Right forelimb (tissue), 1 donor: ENCODE measurements at regions not wholly inside any gene's neighbourhood (a gene's known extent, or its start where the extent isn't known, plus 50 kb on each side); places are given as distances from the start of the nearest gene placed in this dataset.

ENCODE experiments used
- DNase-seq: peaks from one replicate; pipeline ENCODE4 v3.0.0-alpha.2; 2018

DNA sequence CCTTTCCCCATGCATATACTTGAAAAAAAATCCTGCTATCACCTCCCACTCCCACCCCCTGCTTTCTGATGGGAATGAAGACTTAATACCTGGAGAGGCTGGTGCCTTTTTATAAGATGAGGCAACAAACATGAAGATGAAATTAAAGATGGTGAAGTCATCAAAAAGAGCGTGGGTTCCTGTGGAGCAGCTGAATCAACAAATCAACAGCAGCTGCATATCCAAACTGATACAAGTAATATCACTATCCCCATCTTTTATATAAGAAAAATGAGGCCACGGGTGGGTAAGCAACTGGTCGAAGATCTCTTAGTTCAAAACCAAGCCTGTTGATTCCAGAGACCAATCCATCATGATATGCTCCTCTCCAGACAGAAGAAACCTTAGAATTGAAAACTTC is 268.5 kb downstream of the ENC1 start:
- DNase-seq, result no peak

- no peak for DNase-seq
These were observed 268.9 kb downstream of the ENC1 start for GRCh38 chr5:74371621-74372020.

GRCh38 chr5:74370168-74370567 is 270.4 kb downstream of the ENC1 start:
- DNase-seq, result no peak

GRCh38 chr5:74369173-74369572 is 271.4 kb downstream of the ENC1 start:
- no peak for DNase-seq

GRCh38 chr5:74367934-74368333 is 272.6 kb downstream of the ENC1 start:
- no peak for DNase-seq

- DNase-seq, result no peak
These were observed 273.2 kb downstream of the ENC1 start for GRCh38 chr5:74367241-74367733.

- no peak for DNase-seq
These were observed 274.8 kb downstream of the ENC1 start for GRCh38 chr5:74365723-74366122.

- DNase-seq, result no peak
These were observed 276.0 kb downstream of the ENC1 start for GRCh38 chr5:74364507-74364906.

- DNase-seq, result no peak
These were observed 276.8 kb downstream of the ENC1 start for GRCh38 chr5:74363603-74364205.

DNA sequence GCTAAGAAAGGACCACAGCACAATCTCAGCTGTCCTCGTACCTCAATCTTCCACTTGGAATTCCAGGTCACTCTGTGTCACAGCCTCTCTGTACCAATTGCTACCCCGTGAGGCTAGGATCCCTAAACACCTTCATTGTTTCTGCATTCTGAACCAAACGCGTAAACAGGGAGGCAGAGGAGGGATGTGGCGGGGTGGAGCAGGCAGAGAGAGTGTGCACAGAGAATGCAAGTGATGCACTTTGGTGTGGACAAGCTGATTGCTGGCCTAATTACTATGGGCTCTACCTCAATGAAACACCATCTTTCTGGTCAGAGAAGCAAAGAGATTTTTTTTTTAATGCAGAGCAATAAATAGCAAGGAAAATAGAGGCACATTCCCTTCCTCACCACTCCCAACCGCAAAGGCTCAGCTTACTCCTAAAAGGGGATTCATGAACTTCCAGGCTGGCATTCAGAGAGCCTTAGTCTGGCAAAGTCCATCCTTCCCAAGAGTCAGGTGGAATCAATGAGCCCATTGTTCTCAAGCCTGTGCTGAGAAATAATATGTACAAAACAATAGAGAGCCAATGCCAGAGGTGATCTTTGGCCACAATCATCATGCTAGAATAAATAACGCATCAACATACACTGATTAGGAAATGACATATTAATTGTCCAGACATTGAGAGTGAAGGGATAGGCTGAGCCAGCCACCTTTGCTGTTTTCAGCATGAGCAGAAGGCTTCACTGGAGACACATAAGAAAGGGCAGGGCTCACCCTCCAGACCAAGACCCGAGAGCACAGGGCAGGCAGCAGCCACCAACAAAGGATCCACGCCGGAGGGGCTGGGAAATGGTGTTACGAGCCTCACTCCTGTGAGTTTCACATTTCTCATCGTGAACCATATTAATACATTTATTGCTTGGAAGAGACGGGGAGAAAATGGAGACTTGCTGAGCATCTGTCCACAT is 278.8 kb downstream of the ENC1 start:
- no peak for DNase-seq

DNA sequence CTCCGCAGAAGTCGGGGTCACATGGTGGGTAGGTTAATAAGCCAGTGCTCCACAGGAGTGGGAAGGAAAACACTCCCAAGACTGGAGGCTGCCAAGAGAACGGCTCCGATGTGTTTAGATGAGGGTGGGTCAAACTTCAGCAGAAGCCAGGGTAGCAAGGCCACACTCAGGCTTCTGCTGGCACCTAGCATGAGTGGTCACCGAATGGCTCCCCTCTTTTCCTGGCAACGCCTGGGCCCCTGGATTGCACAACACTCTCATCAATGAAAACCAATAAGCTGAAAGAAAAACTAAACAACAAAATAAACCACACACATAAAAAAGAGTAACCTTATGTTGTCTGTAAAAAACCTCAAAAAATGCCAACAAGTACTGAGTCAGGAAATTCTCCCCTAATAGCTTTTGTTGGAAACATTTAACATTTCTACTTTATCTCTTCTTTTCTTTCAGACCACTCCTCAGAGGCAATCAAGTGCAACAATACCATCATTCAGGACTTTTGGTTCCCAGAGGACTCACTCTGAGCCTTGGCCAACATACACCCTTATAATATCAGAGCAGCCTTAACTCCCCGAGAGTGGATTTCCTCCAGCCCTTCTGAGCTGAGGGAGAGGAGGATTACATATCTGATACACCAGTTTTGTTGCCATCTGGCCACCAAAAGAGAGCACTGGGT is 279.9 kb downstream of the ENC1 start:
- DNase-seq, result no peak

GRCh38 chr5:74357827-74358226 is 282.7 kb downstream of the ENC1 start:
- no peak for DNase-seq

DNA sequence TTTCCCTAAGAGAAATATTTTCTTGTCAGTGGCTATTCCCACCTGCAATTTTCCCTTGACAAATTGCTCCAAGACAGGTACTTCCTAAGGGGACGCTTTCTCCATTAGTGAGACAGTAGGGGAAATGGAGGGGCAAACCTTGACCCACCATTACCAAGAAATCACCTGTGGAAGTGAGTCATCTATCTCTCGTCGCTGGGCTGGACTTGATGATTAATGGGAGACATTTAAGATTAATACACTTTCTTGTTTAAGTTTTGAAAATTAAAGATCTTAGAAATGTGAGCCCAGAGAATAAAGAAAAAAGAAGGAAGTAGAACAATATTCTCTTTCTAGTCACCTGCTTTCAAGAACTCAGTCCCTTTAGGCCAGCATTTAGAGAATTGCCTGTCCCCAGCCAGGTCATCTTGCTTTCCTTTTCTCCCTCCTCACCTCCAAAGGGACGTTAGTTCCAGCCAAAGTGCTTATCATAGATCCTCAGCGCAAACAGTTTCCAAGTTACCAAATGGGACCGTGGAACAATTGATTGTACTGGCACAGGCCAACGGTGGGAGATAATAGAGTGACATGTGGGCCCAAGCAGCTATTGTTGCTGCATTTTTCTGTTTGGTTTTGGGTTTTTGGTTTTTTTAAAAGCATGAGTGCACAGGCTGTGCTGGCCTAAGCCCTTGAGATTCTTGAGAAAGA is 284.4 kb downstream of the ENC1 start:
- DNase-seq, result no peak

GRCh38 chr5:74355041-74355824 is 285.3 kb downstream of the ENC1 start:
- DNase-seq, result no peak

GRCh38 chr5:74352256-74352655 is 288.3 kb downstream of the ENC1 start:
- no peak for DNase-seq

DNA sequence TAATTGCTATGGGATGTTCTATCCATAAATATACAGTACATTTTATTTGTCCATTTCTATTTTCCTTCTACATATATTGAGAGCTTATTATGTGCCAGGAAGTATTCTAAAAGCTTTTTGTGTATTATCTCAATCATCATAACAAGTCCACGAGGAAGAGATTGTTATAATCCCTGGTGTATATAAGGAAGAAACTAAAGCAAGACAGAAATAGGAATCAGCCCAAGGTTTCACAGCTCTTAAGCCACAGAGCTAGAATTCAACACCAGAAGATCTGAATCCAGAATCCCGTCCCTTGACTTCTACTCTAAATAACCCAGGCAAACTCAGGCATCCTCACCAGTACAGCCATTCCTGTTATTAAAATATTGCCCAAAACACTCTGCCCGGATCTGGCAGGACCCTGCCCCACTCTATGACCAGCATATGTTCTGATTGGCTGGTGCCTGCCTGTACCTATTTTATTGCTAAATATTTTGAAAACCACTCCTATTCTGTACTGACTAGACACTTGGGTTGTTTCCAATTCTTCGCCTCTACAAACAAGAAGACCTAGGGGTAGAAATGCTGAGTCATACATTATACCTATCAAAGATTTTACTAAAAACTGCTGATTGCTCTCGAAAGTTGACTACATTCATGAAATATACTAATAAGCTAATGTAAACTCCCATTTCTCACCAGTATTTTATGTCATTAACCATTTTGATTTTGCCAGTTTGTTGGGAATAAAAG is 297.4 kb downstream of the ENC1 start:
- DNase-seq, result no peak

- no peak for DNase-seq
These were observed 298.3 kb downstream of the ENC1 start for GRCh38 chr5:74342182-74342581.

- DNase-seq, result no peak
These were observed 299.3 kb downstream of the ENC1 start for GRCh38 chr5:74341221-74341620.

DNA sequence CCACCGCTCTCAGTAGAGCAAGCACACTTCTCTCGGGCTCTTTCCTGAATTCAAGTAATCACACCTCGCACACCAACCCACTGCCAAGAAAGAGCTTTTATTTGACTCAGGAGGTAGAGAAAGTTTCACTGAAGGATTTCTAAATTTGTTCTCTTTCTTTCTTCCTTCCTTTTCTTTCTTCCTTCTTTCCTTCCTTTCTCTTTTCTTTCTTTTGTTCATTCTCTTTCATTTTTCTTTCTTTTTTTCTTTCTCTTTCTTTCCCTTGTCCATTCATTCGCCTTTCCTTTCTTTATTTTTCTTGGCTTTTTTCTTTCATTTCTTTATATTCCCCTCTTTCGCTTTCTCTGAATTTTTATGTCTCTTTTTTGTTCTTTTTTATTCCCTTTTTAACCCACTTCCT is 300.1 kb downstream of the ENC1 start:
- DNase-seq, result no peak

- DNase-seq, result no peak
These were observed 302.6 kb downstream of the ENC1 start for GRCh38 chr5:74337984-74338310.

GRCh38 chr5:74337254-74337983 is 303.1 kb downstream of the ENC1 start:
- no peak for DNase-seq
